Body of pancreas (tissue), 4 donors: ENCODE measurements at regions not wholly inside any gene's neighbourhood (a gene's known extent, or its start where the extent isn't known, plus 50 kb on each side); places are given as distances from the start of the nearest gene placed in this dataset.
A peak's percentile ranks its signal among the peaks of the same experiment; 100 is the strongest.

Experiments used
- ATAC-seq: fragments of 150-250 bp; one replicate; pipeline ENCODE4 v1.9.1; 2016
- DNase-seq, 4 donors: peaks; one replicate each; pipeline ENCODE4 v3.0.0-alpha.2; 2019
- H3K27ac ChIP-seq, 4 donors: fragments of 200-600 bp; sonication (generic); 1 replicate in 3 of 4; 2 replicates in 1 of 4; pipeline versions ENCODE4 v1.5.1 to v1.6.1; 2016 to 2019; ENCODE audit warnings: mild to moderate bottlenecking in 1 of 4, mixed read lengths in 1 of 4, moderate library complexity in 1 of 4
- H3K27me3 ChIP-seq, 2 donors: fragments of 200-600 bp; sonication (generic); one replicate each; pipeline ENCODE4 v1.6.0; 2016; ENCODE audit warnings: mild to moderate bottlenecking in 1 of 2
- H3K36me3 ChIP-seq, 2 donors: fragments of 200-600 bp; sonication (generic); replicated peaks in 1 of 2; 2 replicates each; pipeline ENCODE4 v1.5.1; 2016; ENCODE audit warnings: low read depth in 2 of 2; ENCODE audit not compliant: insufficient read depth in 1 of 2
- H3K4me1 ChIP-seq: fragments of 200-600 bp; sonication (generic); one replicate; pipeline ENCODE4 v1.6.0; 2016
- H3K4me3 ChIP-seq, 2 donors: fragments of 200-600 bp; sonication (generic); 1 replicate in 1 of 2; 2 replicates in 1 of 2; pipeline ENCODE4 v1.5.1; 2016 to 2019
- H3K9me3 ChIP-seq, 3 donors: fragments of 200-600 bp; sonication (generic); 1 replicate in 2 of 3; 2 replicates in 1 of 3; pipeline ENCODE4 v1.5.1; 2016
- POLR2A ChIP-seq, 3 donors: fragments of 450-650 bp; IDR thresholded peaks; one replicate each; pipeline ENCODE4 v1.6.1; 2016; ENCODE audit warnings: antibody characterized with exemption in 3 of 3, mild to moderate bottlenecking in 2 of 3
- whole genome bisulfite sequencing, 2 donors: methylation state at CpG; one replicate each; pipeline ENCODE4 v1.1.5; 2017; 5-methylcytosine and 5-hydroxymethylcytosine counted together
- intact Hi-C: fragments of 100-400 bp; cut with DNase I; formaldehyde crosslinking; loops from one replicate; pipeline ENCODE4 v1.15.1; 2023
- TF ChIP-seq, protein P1 (sequence below), 7 experiments: fragments of 450-650 bp in 4 of 7; fragments of 200-600 bp in 3 of 7; sonication (generic) in 3 of 7; IDR thresholded peaks; one replicate each; pipeline ENCODE4 v1.5.1; 2016 to 2019; ENCODE audit warnings: antibody characterized with exemption in 7 of 7

DNA sequence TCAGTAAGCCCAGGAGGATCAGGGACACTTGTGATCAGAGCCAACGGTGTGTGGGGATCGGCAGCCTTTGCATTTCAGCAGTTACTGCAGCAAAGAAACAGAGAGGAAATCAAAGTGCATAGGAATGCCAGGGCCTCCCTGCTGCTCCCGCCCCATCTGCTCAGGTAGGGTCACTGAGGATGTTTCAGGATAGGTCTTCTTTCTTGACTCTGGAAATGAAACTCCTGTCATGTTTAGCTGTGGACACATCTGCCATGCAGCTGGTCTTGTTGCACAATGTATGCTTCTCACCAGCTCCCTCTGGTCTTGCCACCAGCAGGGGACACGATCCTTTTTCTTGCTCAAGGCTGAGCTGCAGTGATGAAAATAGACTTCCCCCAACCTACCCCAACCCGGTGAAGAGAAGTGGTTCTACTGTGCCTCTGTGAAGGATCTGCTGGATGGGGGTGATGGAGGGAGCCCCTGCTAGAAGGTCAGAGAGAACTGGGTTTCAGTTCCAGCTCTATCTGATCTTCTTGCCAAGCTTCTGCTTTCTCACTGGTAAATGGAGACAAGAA, 185.2 kb upstream of the KLF4 start:
- Histone ChIP-seq H3K27me3 (no peaks in the 10 kb centered on the region), H3K4me1 (no peaks in the 10 kb centered on the region), H3K27ac (peak overlapping the region in 1 of 4 donors; percentile 7), H3K4me3 (no peak overlapping the region), H3K9me3 (no peaks in the 10 kb centered on the region), H3K36me3 (no peaks in the 10 kb centered on the region)
- 60 to 82% methylated on average over 5 of the region's 5 CpGs for WGBS, 2 donors
- ATAC-seq (no peak), DNase-seq (peak in 1 of 4 donors; percentile 62)
- no peak for TF ChIP-seq POLR2A (IDR thresholded peaks at IDR 0.05)
- TF ChIP-seq, protein P1, sequence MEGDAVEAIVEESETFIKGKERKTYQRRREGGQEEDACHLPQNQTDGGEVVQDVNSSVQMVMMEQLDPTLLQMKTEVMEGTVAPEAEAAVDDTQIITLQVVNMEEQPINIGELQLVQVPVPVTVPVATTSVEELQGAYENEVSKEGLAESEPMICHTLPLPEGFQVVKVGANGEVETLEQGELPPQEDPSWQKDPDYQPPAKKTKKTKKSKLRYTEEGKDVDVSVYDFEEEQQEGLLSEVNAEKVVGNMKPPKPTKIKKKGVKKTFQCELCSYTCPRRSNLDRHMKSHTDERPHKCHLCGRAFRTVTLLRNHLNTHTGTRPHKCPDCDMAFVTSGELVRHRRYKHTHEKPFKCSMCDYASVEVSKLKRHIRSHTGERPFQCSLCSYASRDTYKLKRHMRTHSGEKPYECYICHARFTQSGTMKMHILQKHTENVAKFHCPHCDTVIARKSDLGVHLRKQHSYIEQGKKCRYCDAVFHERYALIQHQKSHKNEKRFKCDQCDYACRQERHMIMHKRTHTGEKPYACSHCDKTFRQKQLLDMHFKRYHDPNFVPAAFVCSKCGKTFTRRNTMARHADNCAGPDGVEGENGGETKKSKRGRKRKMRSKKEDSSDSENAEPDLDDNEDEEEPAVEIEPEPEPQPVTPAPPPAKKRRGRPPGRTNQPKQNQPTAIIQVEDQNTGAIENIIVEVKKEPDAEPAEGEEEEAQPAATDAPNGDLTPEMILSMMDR (IDR thresholded peaks at IDR 0.05), result no peak
- intact Hi-C loops, result no loop called here

DNA sequence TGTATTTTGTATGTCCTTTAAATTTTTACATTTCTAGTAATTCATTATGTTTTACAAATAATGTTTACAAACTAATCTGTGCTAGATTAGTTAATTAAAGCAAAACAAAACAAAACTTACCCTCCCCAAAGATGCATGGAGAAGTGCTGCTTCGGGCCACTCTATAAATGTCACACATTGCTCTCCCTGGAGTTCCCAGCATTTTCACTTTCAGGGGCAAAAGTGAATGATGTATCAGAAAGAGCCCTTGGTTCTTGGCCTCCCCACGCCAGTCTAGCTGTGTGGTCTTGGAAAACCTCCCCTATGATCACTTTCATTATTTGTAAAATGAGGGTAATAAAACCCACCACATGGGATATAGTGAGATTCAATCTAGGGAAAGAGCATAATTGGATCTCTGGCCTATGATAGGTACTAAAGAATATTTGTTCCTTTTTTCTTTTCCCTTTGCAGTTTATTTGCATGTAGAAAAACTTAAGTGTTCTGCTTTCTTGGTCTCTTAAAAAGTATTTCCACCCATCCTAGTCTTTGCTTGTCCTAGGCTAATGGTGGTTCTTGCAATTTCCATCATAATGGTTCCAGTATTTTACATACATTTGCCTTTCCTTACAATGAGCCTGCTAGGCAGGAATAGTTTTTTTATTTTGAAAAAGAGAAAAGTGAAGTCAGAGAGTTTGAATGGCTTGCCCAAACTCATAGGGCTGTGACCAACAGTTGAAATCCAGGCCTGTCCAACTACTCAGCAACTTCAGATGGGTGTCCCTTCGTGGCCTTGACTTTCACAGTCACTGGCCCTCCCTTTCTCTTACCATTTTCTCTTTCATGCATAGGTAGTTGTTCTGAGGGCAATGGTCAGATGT, 184.5 kb upstream of the KLF4 start:
- no peaks in the 10 kb centered on the region for H3K4me1 ChIP-seq
- no peaks in the 10 kb centered on the region for H3K27me3 ChIP-seq
- H3K9me3 ChIP-seq, result no peaks in the 10 kb centered on the region
- 70 to 90% methylated on average over 3 of the region's 3 CpGs for WGBS, 2 donors
- no peak for DNase-seq
- H3K4me3 ChIP-seq, result no peak overlapping the region
- ATAC-seq, result no peak
- intact Hi-C loops, result no loop called here
- no peak overlapping the region for H3K27ac ChIP-seq
- TF ChIP-seq POLR2A (IDR thresholded peaks at IDR 0.05), result no peak
- no peaks in the 10 kb centered on the region for H3K36me3 ChIP-seq

DNA sequence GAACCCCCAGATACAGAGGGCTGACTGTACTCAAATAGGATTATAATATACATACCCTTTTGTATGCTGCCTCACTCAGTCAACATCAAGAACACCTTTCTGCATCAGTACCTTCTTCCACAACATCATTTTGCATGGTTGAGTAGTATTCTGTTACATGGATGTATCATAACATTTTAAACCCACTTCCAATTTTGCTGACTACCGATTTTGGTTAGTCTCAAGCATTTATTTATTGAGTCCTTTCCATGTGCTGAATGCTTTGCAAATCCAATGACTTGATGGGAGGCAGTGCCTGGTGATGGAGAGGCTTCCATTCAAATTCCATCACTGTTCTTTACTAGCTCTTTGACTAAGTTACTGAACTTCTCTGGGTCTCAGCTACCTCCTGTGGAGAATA, 182.0 kb upstream of the KLF4 start:
- Histone ChIP-seq H3K9me3 (no peaks in the 10 kb centered on the region), H3K27me3 (no peaks in the 10 kb centered on the region), H3K36me3 (no peaks in the 10 kb centered on the region), H3K4me3 (no peak overlapping the region), H3K27ac (no peak overlapping the region), H3K4me1 (no peaks in the 10 kb centered on the region)
- 84 to 94% methylated on average over 1 of the region's 1 CpG for WGBS, 2 donors
- intact Hi-C loops, result no loop called here
- no peak for ATAC-seq
- no peak for DNase-seq
- no peak for TF ChIP-seq POLR2A (IDR thresholded peaks at IDR 0.05)
- TF ChIP-seq, protein P1 (IDR thresholded peaks at IDR 0.05), result no peak

DNA sequence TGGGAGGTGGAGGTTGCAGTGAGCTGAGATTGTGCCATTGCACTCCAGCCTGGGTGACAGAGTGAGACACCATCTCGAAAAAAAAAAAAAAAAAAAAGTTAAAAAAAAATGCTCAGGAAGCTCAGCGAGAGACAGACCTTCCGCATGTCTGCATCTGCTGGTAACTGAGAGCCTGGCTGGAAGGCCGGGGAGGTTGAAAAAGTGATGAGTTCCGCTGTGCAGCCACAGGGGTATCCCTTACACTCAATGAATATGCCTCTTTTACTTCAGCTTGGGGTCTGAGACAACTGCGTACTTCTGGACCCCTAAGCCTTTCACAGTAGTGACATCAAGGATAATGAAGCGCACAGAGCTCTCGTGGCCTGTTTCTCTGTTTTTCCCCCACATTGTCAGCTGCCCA, 179.9 kb upstream of the KLF4 start:
- Histone ChIP-seq H3K36me3 (no peaks in the 10 kb centered on the region), H3K9me3 (no peaks in the 10 kb centered on the region), H3K27me3 (no peaks in the 10 kb centered on the region), H3K4me3 (no peak overlapping the region), H3K4me1 (no peaks in the 10 kb centered on the region), H3K27ac (no peak overlapping the region)
- TF ChIP-seq POLR2A (IDR thresholded peaks at IDR 0.05), result no peak
- TF ChIP-seq, protein P1 (IDR thresholded peaks at IDR 0.05), result no peak
- intact Hi-C loops, result no loop called here
- 74 to 82% methylated on average over 8 of the region's 8 CpGs for WGBS, 2 donors
- ATAC-seq, result no peak
- DNase-seq, result no peak

DNA sequence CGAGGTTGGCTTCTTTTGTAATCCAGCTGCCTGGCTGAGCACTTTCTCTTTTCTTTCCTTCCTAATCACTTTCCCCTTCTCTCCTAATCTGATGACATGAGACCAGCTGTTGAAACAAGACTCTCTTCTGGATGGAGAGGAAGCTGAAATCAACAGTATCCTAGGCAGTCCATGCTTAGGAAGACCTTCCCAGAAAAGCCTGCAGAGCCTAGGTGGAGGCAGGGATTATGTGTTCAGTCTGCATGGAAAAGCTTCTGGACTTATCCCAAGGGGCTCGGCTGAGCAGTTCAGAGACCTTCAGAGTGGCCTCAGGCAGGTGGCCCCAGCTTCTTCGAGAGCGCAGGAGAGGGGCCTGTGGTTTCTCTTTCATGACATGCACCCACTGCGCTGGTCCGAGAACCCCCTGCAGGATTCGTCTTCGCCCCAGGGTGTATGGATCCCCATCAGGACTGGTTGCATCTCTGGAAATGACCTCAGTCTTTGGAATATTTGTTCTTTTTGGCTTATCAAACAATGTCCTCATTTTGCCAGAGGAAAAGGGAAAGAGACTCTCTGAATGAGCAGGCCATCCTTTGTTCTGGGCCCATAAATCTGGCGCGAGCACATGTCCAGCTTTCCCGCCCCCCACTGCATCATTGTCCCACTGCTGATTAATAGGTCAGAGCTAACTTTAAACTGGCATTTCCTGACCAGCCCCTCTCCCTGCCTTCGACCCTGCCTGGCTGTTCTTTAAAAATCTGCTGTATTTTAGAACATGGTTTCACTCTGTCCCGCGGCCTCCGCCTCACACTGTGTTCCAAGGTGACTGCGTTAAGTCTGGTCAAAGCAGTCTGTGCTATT, 177.9 kb upstream of the KLF4 start:
- WGBS, 2 donors, result 64 to 72% methylated on average over 13 to 16 of the region's 16 CpGs
- TF ChIP-seq, protein P1 (IDR thresholded peaks at IDR 0.05), result no peak
- no peak for TF ChIP-seq POLR2A (IDR thresholded peaks at IDR 0.05)
- no peaks in the 10 kb centered on the region for H3K4me1 ChIP-seq
- no peak overlapping the region for H3K27ac ChIP-seq
- no peaks in the 10 kb centered on the region for H3K9me3 ChIP-seq
- ATAC-seq (no peak), DNase-seq (peak in 1 of 4 donors; percentile 8)
- H3K4me3 ChIP-seq, result no peak overlapping the region
- H3K27me3 ChIP-seq, result no peaks in the 10 kb centered on the region
- intact Hi-C loops, result no loop called here
- no peaks in the 10 kb centered on the region for H3K36me3 ChIP-seq
